Sigmoid colon (tissue), 4 donors: ENCODE measurements at regions not wholly inside any gene's neighbourhood (a gene's known extent, or its start where the extent isn't known, plus 50 kb on each side); places are given as distances from the start of the nearest gene placed in this dataset.

Experiments
- EP300 ChIP-seq, 4 donors: sonication (generic); formaldehyde crosslinking; IDR thresholded peaks; one replicate each; pipeline ENCODE4 v1.6.1; 2017; ENCODE audit warnings: antibody characterized with exemption in 4 of 4
- POLR2A ChIP-seq, 2 donors: fragments of 450-650 bp; IDR thresholded peaks; one replicate each; pipeline ENCODE4 v1.6.1; 2016; ENCODE audit warnings: antibody characterized with exemption in 2 of 2, mild to moderate bottlenecking in 2 of 2, moderate library complexity in 2 of 2
- POLR2AphosphoS5 ChIP-seq, 4 donors: sonication (generic); formaldehyde crosslinking; IDR thresholded peaks; one replicate each; pipeline ENCODE4 v1.6.1; 2017; ENCODE audit warnings: antibody characterized with exemption in 4 of 4
- TF ChIP-seq, protein P1 (sequence below), 4 experiments: fragments of 450-650 bp in 3 of 4; fragments of 200-600 bp in 1 of 4; IDR thresholded peaks; one replicate each; pipeline ENCODE4 v1.5.1; 2016 to 2019; ENCODE audit warnings: antibody characterized with exemption in 4 of 4, mild to moderate bottlenecking in 3 of 4, moderate library complexity in 2 of 4

- TF ChIP-seq, protein P1, sequence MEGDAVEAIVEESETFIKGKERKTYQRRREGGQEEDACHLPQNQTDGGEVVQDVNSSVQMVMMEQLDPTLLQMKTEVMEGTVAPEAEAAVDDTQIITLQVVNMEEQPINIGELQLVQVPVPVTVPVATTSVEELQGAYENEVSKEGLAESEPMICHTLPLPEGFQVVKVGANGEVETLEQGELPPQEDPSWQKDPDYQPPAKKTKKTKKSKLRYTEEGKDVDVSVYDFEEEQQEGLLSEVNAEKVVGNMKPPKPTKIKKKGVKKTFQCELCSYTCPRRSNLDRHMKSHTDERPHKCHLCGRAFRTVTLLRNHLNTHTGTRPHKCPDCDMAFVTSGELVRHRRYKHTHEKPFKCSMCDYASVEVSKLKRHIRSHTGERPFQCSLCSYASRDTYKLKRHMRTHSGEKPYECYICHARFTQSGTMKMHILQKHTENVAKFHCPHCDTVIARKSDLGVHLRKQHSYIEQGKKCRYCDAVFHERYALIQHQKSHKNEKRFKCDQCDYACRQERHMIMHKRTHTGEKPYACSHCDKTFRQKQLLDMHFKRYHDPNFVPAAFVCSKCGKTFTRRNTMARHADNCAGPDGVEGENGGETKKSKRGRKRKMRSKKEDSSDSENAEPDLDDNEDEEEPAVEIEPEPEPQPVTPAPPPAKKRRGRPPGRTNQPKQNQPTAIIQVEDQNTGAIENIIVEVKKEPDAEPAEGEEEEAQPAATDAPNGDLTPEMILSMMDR (IDR thresholded peaks at IDR 0.05), result no peak
- TF ChIP-seq POLR2A (IDR thresholded peaks at IDR 0.05) (no peak), EP300 (IDR thresholded peaks at IDR 0.05) (no peak), POLR2AphosphoS5 (IDR thresholded peaks at IDR 0.05) (no peak)
These were observed 264.6 kb upstream of the PROX1 start for GRCh38 chr1:213723187-213723586.
